ENCODE measurements at regions not wholly inside any gene's neighbourhood (a gene's known extent, or its start where the extent isn't known, plus 50 kb on each side); places are given as distances from the start of the nearest gene placed in this dataset.

GRCh38 chr5:56356836-56357160 lies 123.7 kb upstream of the ANKRD55 start:
- TF ChIP-seq CTCF (IDR thresholded peaks at IDR 0.05) = no peak
- no peak for TF ChIP-seq ZFX (IDR thresholded peaks at IDR 0.05; ENCODE audit: borderline replicate concordance)
